Gastrocnemius medialis (tissue), 4 donors: ENCODE measurements at regions not wholly inside any gene's neighbourhood (a gene's known extent, or its start where the extent isn't known, plus 50 kb on each side); places are given as distances from the start of the nearest gene placed in this dataset.

Source experiments
- ATAC-seq, 2 donors: fragments of 150-250 bp; one replicate each; pipeline ENCODE4 v1.9.1; 2016
- DNase-seq, 2 donors: peaks; one replicate each; pipeline ENCODE4 v3.0.0-alpha.2; 2019
- H3K27ac ChIP-seq, 4 donors: fragments of 200-600 bp; sonication (generic); 1 replicate in 1 of 4; 2 replicates in 3 of 4; pipeline ENCODE4 v1.5.1; 2016 to 2018; ENCODE audit warnings: mild to moderate bottlenecking in 2 of 4, moderate library complexity in 1 of 4
- H3K27me3 ChIP-seq, 3 donors: fragments of 200-600 bp; sonication (generic) in 2 of 3; 1 replicate in 1 of 3; 2 replicates in 2 of 3; pipeline versions ENCODE4 v1.5.1 to v1.6.0; 2016 to 2019; ENCODE audit warnings: mild to moderate bottlenecking in 1 of 3, moderate library complexity in 1 of 3
- H3K36me3 ChIP-seq, 2 donors: fragments of 200-600 bp; sonication (generic) in 1 of 2; one replicate each; pipeline ENCODE4 v1.5.1; 2017 to 2018
- H3K4me1 ChIP-seq, 2 donors: fragments of 200-600 bp; sonication (generic) in 1 of 2; one replicate each; pipeline ENCODE4 v1.5.1; 2016 to 2017; ENCODE audit warnings: mild to moderate bottlenecking in 2 of 2
- H3K4me3 ChIP-seq, 4 donors: fragments of 200-600 bp; sonication (generic) in 3 of 4; 1 replicate in 1 of 4; 2 replicates in 3 of 4; pipeline ENCODE4 v1.5.1; 2016 to 2019; ENCODE audit warnings: mild to moderate bottlenecking in 2 of 4
- H3K9me3 ChIP-seq, 3 donors: fragments of 200-600 bp; sonication (generic) in 2 of 3; 1 replicate in 1 of 3; 2 replicates in 2 of 3; pipeline ENCODE4 v1.5.1; 2016 to 2019
- CTCF ChIP-seq, 5 experiments: fragments of 450-650 bp in 3 of 5; fragments of 200-600 bp in 2 of 5; sonication (generic) in 2 of 5; IDR thresholded peaks in 4 of 5; conservative IDR thresholded peaks in 1 of 5; 1 replicate in 4 of 5; 2 replicates in 1 of 5; pipeline ENCODE4 v1.5.1; 2016 to 2019; ENCODE audit warnings: antibody characterized with exemption in 5 of 5, mild to moderate bottlenecking in 3 of 5, moderate library complexity in 3 of 5
- POLR2A ChIP-seq, 2 donors: fragments of 450-650 bp; IDR thresholded peaks; one replicate each; pipeline ENCODE4 v1.6.1; 2017; ENCODE audit warnings: antibody characterized with exemption in 2 of 2, mild to moderate bottlenecking in 2 of 2, moderate library complexity in 2 of 2
- in situ Hi-C, 4 donors: fragments of 200-750 bp; cut with MboI; loops; one replicate each; pipeline versions ENCODE4 v1.15.0 to v1.8.0; 2017; ENCODE audit warnings: low sequenced_read_pairs in 4 of 4
- intact Hi-C: fragments of 100-400 bp; cut with DNase I; formaldehyde crosslinking; loops from one replicate; pipeline ENCODE4 v1.15.1; 2023; ENCODE audit warnings: low total_unique reads

- in situ Hi-C loops, result no loop called here
- no peak overlapping the region for H3K4me3 ChIP-seq
- DNase-seq (peak in 1 of 2 donors; percentile 51), ATAC-seq (peak; percentile 53 to 63)
- no peaks in the 10 kb centered on the region for H3K9me3 ChIP-seq
- TF ChIP-seq POLR2A (IDR thresholded peaks at IDR 0.05), result no peak
- TF ChIP-seq CTCF (IDR thresholded peaks at IDR 0.05 in 4 of 5, conservative IDR thresholded peaks at IDR 0.05 in 1 of 5), result peak; percentile 40 to 72 (median 67)
- H3K4me1 ChIP-seq, result no peaks in the 10 kb centered on the region
- no peak overlapping the region for H3K27ac ChIP-seq
- no peaks in the 10 kb centered on the region for H3K27me3 ChIP-seq
- no peaks in the 10 kb centered on the region for H3K36me3 ChIP-seq
- intact Hi-C loops, result loop anchor here (1.0 kb wide), 1 partner anchor 190 kb away; no protein-coding TSS in a partner anchor
Observed at GRCh38 chr2:109736177-109736827, 57.8 kb upstream of the RGPD5 start.
